SU-DHL-6 (cell line): ENCODE measurements at regions not wholly inside any gene's neighbourhood (a gene's known extent, or its start where the extent isn't known, plus 50 kb on each side); places are given as distances from the start of the nearest gene placed in this dataset.

ENCODE experiments used
- H2AFZ ChIP-seq: fragments of 200-600 bp; sonication (generic); 2 replicates; pipeline ENCODE4 v1.6.1; 2014; ENCODE audit warnings: low read depth, mild to moderate bottlenecking, moderate library complexity, mixed read lengths, antibody characterized with exemption, low read length; ENCODE audit not compliant: severe bottlenecking
- H3F3A ChIP-seq: fragments of 200-600 bp; shearing (Covaris generic); 2 replicates; pipeline ENCODE4 v1.6.0; 2016; ENCODE audit warnings: antibody characterized with exemption, mild to moderate bottlenecking; ENCODE audit not compliant: insufficient read depth
- H3K27ac ChIP-seq: fragments of 200-600 bp; sonication (generic); 2 replicates; pipeline ENCODE4 v1.5.1; 2016; ENCODE audit warnings: low read depth, mild to moderate bottlenecking, low read length, moderate library complexity, mixed read lengths
- H3K27me3 ChIP-seq: fragments of 200-600 bp; sonication (generic), shearing (Covaris generic); 2 replicates; pipeline ENCODE4 v1.6.0; 2014; ENCODE audit warnings: mild to moderate bottlenecking, low read length
- H3K36me3 ChIP-seq: fragments of 200-600 bp; sonication (generic); 2 replicates; pipeline ENCODE4 v1.6.1; 2014; ENCODE audit warnings: mild to moderate bottlenecking, low read length, mixed read lengths
- H3K4me2 ChIP-seq: fragments of 300-600, 200-600 bp; shearing (Covaris generic), sonication (generic); 2 replicates; pipeline ENCODE4 v1.6.0; 2014; ENCODE audit warnings: low read length, low read depth, mild to moderate bottlenecking; ENCODE audit not compliant: poor library complexity, severe bottlenecking
- H3K4me3 ChIP-seq: fragments of 200-600 bp; sonication (generic); 2 replicates; pipeline ENCODE4 v1.5.1; 2014; ENCODE audit warnings: antibody characterized with exemption, low read length, mild to moderate bottlenecking, mixed read lengths; ENCODE audit not compliant: insufficient read depth, poor library complexity, severe bottlenecking
- H3K79me2 ChIP-seq: fragments of 200-600 bp; sonication (generic); 2 replicates; pipeline ENCODE4 v1.6.1; 2014; ENCODE audit warnings: mild to moderate bottlenecking, low read length, moderate library complexity; ENCODE audit not compliant: insufficient read depth
- H3K9ac ChIP-seq: fragments of 200-600 bp; sonication (generic); 2 replicates; pipeline ENCODE4 v1.7.0; 2014; ENCODE audit warnings: mild to moderate bottlenecking, low read length
- H3K9me2 ChIP-seq: fragments of 200-600 bp; sonication (generic); replicated peaks from 2 replicates; pipeline ENCODE4 v1.6.1; 2014; ENCODE audit warnings: low read length; ENCODE audit not compliant: insufficient read depth
- H3K9me3 ChIP-seq: fragments of 200-600 bp; sonication (generic); 2 replicates; pipeline ENCODE4 v1.6.1; 2014; ENCODE audit warnings: low read length, mixed read lengths; ENCODE audit not compliant: insufficient read depth
- H4K20me1 ChIP-seq: fragments of 200-600 bp; sonication (generic); 2 replicates; pipeline ENCODE4 v1.6.1; 2014; ENCODE audit warnings: low read depth, mild to moderate bottlenecking, antibody characterized with exemption, low read length, moderate library complexity, mixed read lengths
- EZH2phosphoT487 ChIP-seq: fragments of 200-600 bp; sonication (generic), shearing (Covaris generic); conservative IDR thresholded peaks from 2 replicates; pipeline ENCODE4 v1.6.1; 2018; ENCODE audit warnings: mild to moderate bottlenecking, antibody characterized with exemption, low read length, moderate library complexity, mixed read lengths
- TF ChIP-seq, protein P1 (sequence below): fragments of 200-600 bp; sonication (generic); IDR thresholded peaks from one replicate; pipeline ENCODE4 v1.5.1; 2017; ENCODE audit warnings: antibody characterized with exemption, mild to moderate bottlenecking, low read length, moderate library complexity; ENCODE audit not compliant: insufficient read depth, poor library complexity, severe bottlenecking

DNA sequence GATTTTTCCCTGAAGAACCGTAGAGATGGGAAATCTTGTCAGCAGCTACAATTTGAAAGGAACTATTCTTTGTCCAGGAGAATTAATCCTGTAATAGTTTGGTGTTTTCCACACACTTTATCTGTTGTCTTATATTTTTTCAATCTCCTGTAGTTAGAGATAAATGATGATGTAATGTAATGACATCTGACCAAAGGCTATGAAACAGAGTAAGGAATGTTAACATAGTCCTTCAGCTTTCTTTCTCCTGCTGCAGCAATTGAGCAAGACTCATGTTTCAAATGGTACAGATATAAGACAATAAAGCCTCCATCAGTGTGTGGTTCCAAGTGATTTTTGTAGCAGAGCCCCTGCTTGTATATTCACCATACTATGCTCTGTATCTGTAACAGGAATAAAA, 1028.4 kb downstream of the SI start:
- Histone ChIP-seq H3F3A (no peaks in the 10 kb centered on the region), H4K20me1 (no peaks in the 10 kb centered on the region), H3K27me3 (no peaks in the 10 kb centered on the region), H3K79me2 (no peaks in the 10 kb centered on the region), H3K9ac (no peak overlapping the region), H3K36me3 (no peaks in the 10 kb centered on the region), H3K9me3 (no peaks in the 10 kb centered on the region), H3K27ac (no peak overlapping the region), H3K9me2 (no peaks in the 10 kb centered on the region), H3K4me3 (no peak overlapping the region), H2AFZ (no peak overlapping the region), H3K4me2 (no peak overlapping the region)
- TF ChIP-seq EZH2phosphoT487 = no peak
- TF ChIP-seq, protein P1, sequence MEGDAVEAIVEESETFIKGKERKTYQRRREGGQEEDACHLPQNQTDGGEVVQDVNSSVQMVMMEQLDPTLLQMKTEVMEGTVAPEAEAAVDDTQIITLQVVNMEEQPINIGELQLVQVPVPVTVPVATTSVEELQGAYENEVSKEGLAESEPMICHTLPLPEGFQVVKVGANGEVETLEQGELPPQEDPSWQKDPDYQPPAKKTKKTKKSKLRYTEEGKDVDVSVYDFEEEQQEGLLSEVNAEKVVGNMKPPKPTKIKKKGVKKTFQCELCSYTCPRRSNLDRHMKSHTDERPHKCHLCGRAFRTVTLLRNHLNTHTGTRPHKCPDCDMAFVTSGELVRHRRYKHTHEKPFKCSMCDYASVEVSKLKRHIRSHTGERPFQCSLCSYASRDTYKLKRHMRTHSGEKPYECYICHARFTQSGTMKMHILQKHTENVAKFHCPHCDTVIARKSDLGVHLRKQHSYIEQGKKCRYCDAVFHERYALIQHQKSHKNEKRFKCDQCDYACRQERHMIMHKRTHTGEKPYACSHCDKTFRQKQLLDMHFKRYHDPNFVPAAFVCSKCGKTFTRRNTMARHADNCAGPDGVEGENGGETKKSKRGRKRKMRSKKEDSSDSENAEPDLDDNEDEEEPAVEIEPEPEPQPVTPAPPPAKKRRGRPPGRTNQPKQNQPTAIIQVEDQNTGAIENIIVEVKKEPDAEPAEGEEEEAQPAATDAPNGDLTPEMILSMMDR = no peak

- H4K20me1 ChIP-seq = no peaks in the 10 kb centered on the region
- H3K27ac ChIP-seq = no peak overlapping the region
- no peak overlapping the region for H3K9ac ChIP-seq
- no peaks in the 10 kb centered on the region for H3K27me3 ChIP-seq
- no peak overlapping the region for H2AFZ ChIP-seq
- no peak for TF ChIP-seq EZH2phosphoT487
- TF ChIP-seq, protein P1 = no peak
- H3K79me2 ChIP-seq = no peaks in the 10 kb centered on the region
- H3K4me3 ChIP-seq = no peak overlapping the region
- H3K9me3 ChIP-seq = no peaks in the 10 kb centered on the region
- no peak overlapping the region for H3K4me2 ChIP-seq
- no peaks in the 10 kb centered on the region for H3K36me3 ChIP-seq
- no peaks in the 10 kb centered on the region for H3K9me2 ChIP-seq
- no peaks in the 10 kb centered on the region for H3F3A ChIP-seq
These were observed 1029.8 kb downstream of the SI start for GRCh38 chr3:164048451-164048850.

- no peak overlapping the region for H3K9ac ChIP-seq
- no peaks in the 10 kb centered on the region for H3K27me3 ChIP-seq
- H3K4me3 ChIP-seq = no peak overlapping the region
- no peaks in the 10 kb centered on the region for H3K36me3 ChIP-seq
- H2AFZ ChIP-seq = peak overlapping the region; percentile 40
- TF ChIP-seq, protein P1 = no peak
- TF ChIP-seq EZH2phosphoT487 = no peak
- H3K4me2 ChIP-seq = no peak overlapping the region
- no peaks in the 10 kb centered on the region for H3K79me2 ChIP-seq
- H4K20me1 ChIP-seq = no peaks in the 10 kb centered on the region
- H3K9me2 ChIP-seq = 0 out of 2 replicates have a peak, but pooled peaks cover 7% of the 10 kb centered on the region
- no peaks in the 10 kb centered on the region for H3K9me3 ChIP-seq
- no peaks in the 10 kb centered on the region for H3F3A ChIP-seq
- H3K27ac ChIP-seq = no peak overlapping the region
These were observed 1037.3 kb downstream of the SI start for GRCh38 chr3:164040991-164041390.

- H3K4me2 ChIP-seq = no peak overlapping the region
- H3K27ac ChIP-seq = no peak overlapping the region
- H3K79me2 ChIP-seq = no peaks in the 10 kb centered on the region
- no peaks in the 10 kb centered on the region for H3K9me3 ChIP-seq
- H2AFZ ChIP-seq = peak overlapping the region; percentile 78
- H3K4me3 ChIP-seq = no peak overlapping the region
- H3K9me2 ChIP-seq = no peaks in the 10 kb centered on the region
- H4K20me1 ChIP-seq = no peaks in the 10 kb centered on the region
- H3F3A ChIP-seq = no peaks in the 10 kb centered on the region
- TF ChIP-seq EZH2phosphoT487 = no peak
- TF ChIP-seq, protein P1 = no peak
- H3K36me3 ChIP-seq = no peaks in the 10 kb centered on the region; the same call in 1 of the 2 replicates
- no peak overlapping the region for H3K9ac ChIP-seq
- H3K27me3 ChIP-seq = no peaks in the 10 kb centered on the region
These were observed 1048.1 kb downstream of the SI start for GRCh38 chr3:164030194-164030593.
